ENCODE measurements at regions not wholly inside any gene's neighbourhood (a gene's known extent, or its start where the extent isn't known, plus 50 kb on each side); places are given as distances from the start of the nearest gene placed in this dataset.

- TF ChIP-seq CTCF (IDR thresholded peaks at IDR 0.05): no peak
- TF ChIP-seq POLR2A (IDR thresholded peaks at IDR 0.05): no peak
- no peak for TF ChIP-seq POLR2AphosphoS5 (IDR thresholded peaks at IDR 0.05)
These were observed 342.9 kb downstream of the IL20RB start for GRCh38 chr3:137300703-137301102.
